ENCODE measurements at regions not wholly inside any gene's neighbourhood (a gene's known extent, or its start where the extent isn't known, plus 50 kb on each side); places are given as distances from the start of the nearest gene placed in this dataset.

- TF ChIP-seq GATA2 (IDR thresholded peaks at IDR 0.05; ENCODE audit: low read depth, low read length) (no peak), GATA3 (IDR thresholded peaks at IDR 0.05; ENCODE audit: low read depth, low read length) (no peak)
Measured at GRCh38 chr6:40295251-40295950, 291.8 kb downstream of the LRFN2 start.

DNA sequence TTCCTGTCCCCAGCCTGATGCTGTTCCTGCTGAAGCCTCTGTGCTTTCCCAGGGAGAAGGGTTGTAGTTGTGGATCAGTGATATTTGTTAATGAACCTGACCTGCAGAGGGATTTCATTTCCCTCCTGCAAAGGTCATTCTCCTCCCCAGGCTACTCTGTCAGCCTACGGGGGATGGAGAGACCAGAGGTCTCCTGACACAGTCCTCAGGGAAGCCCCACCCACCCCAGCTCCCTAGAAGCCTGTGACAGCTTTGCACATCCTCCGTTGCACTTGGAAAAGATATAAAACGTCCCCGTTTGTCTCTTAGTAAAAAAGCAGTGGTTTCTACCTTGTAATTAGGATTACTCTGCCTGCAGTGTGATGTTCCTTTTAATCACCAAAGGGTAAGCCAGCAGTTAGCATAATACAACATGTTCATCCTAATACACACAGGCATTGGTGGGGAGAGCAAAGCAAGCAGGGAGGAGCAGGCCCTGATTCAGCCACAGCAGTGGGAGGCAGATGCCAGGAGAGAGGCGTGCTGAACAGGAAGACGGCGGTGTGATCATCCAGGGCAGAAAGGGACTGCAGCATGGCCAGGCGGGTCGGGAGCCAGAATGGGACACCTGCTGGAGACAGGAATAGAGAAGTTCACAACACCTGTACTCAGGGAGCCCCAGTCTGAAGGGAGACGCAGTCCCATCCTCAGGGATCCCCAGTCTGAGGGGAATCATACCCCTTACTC lies 293.5 kb downstream of the LRFN2 start:
- TF ChIP-seq GATA2 (IDR thresholded peaks at IDR 0.05; ENCODE audit: low read depth, low read length) (no peak), GATA3 (IDR thresholded peaks at IDR 0.05; ENCODE audit: low read depth, low read length) (no peak)

- TF ChIP-seq GATA3 (IDR thresholded peaks at IDR 0.05; ENCODE audit: low read depth, low read length), result no peak
- no peak for TF ChIP-seq GATA2 (IDR thresholded peaks at IDR 0.05; ENCODE audit: low read depth, low read length)
Measured at GRCh38 chr6:40293060-40293459, 294.1 kb downstream of the LRFN2 start.

- no peak for TF ChIP-seq GATA3 (IDR thresholded peaks at IDR 0.05; ENCODE audit: low read depth, low read length)
- TF ChIP-seq GATA2 (IDR thresholded peaks at IDR 0.05; ENCODE audit: low read depth, low read length), result no peak
Measured at GRCh38 chr6:40290816-40291215, 296.3 kb downstream of the LRFN2 start.

DNA sequence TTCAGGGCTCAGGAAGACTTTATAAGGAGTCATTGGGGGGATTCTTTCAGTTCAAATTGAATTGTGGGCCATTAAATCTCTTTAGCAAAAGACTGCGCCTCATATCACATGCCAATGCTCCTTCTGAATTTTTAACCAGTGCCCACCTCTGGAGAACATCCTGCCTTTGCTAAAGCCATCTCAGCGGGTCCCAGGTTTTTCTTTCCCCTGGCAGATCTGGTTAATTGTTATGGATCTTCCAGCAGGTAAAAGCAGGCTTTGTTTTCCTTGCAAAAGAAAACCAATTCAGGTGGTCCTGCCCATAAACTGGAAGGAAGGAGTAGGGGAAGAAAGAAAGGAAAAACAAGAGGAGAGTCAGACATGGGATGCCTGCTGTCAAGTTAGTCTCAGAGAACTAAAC lies 298.2 kb downstream of the LRFN2 start:
- no peak for TF ChIP-seq GATA3 (IDR thresholded peaks at IDR 0.05; ENCODE audit: low read depth, low read length)
- no peak for TF ChIP-seq GATA2 (IDR thresholded peaks at IDR 0.05; ENCODE audit: low read depth, low read length)

DNA sequence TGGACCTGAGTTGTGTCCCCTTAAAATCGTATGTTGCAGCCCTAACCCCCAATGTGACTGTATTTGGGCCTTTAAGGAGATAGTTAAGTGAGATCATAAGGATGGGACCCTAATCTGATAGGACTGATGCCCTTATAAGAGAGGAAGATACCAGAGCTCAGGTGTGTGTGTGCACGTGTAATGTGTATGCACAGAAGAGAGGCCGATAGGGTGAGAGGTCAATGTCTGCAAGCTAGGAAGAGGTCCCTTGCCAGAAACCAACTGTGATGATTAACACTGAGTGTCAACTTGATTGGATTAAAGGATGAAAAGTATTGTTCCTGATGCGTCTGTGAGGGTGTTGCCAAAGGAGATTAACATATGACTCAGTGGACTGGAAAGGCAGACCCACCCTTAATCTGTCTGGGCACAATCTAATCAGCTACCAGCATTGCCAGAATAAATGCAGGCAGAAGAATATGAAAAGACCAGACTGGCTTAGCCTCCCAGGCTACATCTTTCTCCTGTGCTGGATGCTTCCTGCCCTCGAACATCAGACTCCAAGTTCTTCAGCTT lies 299.8 kb downstream of the LRFN2 start:
- no peak for TF ChIP-seq GATA3 (IDR thresholded peaks at IDR 0.05; ENCODE audit: low read depth, low read length)
- TF ChIP-seq GATA2 (IDR thresholded peaks at IDR 0.05; ENCODE audit: low read depth, low read length), result no peak

DNA sequence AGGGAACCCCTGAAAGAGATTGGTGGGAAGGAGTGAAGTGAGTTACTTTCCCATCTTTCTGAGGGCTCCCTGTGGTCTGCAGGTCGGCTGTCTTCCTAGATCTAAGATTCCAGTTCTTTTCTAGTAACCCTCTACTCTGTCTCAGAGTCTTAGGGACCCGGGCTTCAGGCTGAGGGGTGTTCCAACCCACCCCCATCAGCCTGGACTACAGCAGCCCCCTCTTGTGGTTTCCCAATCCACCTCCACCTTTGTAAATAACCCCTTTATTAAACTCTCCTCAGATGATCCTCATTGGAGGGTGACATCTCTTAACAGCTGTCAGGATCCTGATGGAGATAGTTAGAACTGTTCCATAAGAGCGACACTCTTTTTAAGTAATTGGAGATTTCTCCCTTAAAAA lies 300.4 kb downstream of the LRFN2 start:
- no peak for TF ChIP-seq GATA3 (IDR thresholded peaks at IDR 0.05; ENCODE audit: low read depth, low read length)
- no peak for TF ChIP-seq GATA2 (IDR thresholded peaks at IDR 0.05; ENCODE audit: low read depth, low read length)

GRCh38 chr6:40285996-40286395 lies 301.2 kb downstream of the LRFN2 start:
- TF ChIP-seq GATA2 (IDR thresholded peaks at IDR 0.05; ENCODE audit: low read depth, low read length) (no peak), GATA3 (IDR thresholded peaks at IDR 0.05; ENCODE audit: low read depth, low read length) (no peak)

- no peak for TF ChIP-seq GATA2 (IDR thresholded peaks at IDR 0.05; ENCODE audit: low read depth, low read length)
- no peak for TF ChIP-seq GATA3 (IDR thresholded peaks at IDR 0.05; ENCODE audit: low read depth, low read length)
Measured at GRCh38 chr6:40285535-40285934, 301.6 kb downstream of the LRFN2 start.

DNA sequence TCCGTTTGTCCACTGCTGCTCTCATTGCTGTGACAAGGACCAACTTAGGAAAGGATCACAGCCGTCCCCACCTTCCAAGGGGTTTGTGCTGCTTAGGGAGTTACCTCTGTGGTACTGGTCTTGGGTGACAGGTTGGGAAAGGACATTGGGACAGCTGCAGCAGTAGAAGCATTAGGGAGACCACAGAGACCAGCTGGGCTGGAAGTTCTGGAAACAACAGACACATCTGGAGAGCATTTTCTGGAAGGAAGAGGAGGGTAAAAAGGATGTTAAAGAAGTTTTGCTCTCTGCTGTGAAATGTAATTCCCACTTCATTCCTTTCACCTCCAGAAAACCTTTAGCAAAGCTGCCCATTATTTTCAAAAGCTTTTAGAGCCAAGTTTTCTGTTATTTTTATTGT lies 304.2 kb downstream of the LRFN2 start:
- TF ChIP-seq GATA2 (IDR thresholded peaks at IDR 0.05; ENCODE audit: low read depth, low read length) (no peak), GATA3 (IDR thresholded peaks at IDR 0.05; ENCODE audit: low read depth, low read length) (no peak)

GRCh38 chr6:40281402-40281801 lies 305.8 kb downstream of the LRFN2 start:
- no peak for TF ChIP-seq GATA2 (IDR thresholded peaks at IDR 0.05; ENCODE audit: low read depth, low read length)
- no peak for TF ChIP-seq GATA3 (IDR thresholded peaks at IDR 0.05; ENCODE audit: low read depth, low read length)

DNA sequence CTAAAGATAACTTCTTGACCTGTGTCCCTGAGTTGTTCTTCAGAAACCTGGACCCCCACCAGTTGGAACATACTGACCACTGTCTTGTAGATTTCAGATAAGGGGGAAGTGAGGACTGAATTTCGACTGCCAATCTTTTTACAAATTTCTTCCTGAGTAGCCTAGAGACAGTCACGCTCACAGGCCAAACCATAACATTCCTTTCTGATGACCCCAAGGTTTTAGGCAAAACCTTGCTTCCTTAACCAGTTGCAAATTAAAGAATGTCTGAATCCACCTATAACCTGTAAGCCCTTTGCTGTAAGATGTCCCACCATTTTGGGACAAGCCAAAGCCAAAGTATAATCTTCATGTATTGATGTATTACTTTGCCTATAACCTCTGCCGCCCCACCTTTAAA lies 306.9 kb downstream of the LRFN2 start:
- TF ChIP-seq GATA2 (IDR thresholded peaks at IDR 0.05; ENCODE audit: low read depth, low read length), result no peak
- TF ChIP-seq GATA3 (IDR thresholded peaks at IDR 0.05; ENCODE audit: low read depth, low read length), result no peak

DNA sequence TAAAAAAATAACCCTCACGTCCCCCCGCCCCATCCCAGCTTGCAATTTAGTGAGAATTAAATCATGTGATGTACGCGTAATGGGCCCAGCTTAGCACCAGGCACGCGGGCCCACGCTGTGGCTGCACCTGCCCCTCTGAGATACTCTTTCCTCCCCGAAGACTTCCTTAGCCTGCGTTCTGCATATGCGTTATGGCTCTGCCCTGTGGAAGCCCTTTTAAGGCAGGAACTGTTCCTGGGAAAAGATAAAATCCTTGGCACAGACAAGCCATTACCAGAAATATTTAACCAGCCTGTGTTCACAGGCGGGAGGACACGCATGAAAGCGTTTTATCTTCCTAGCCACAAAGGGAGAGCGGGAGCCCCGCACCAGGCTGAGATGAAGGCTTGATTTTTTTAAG lies 311.0 kb downstream of the LRFN2 start:
- TF ChIP-seq GATA3 (IDR thresholded peaks at IDR 0.05; ENCODE audit: low read depth, low read length) (no peak), GATA2 (IDR thresholded peaks at IDR 0.05; ENCODE audit: low read depth, low read length) (peak; percentile 63)

- TF ChIP-seq GATA3 (IDR thresholded peaks at IDR 0.05; ENCODE audit: low read depth, low read length), result no peak
- TF ChIP-seq GATA2 (IDR thresholded peaks at IDR 0.05; ENCODE audit: low read depth, low read length), result no peak
Measured at GRCh38 chr6:40274058-40274457, 313.1 kb downstream of the LRFN2 start.

DNA sequence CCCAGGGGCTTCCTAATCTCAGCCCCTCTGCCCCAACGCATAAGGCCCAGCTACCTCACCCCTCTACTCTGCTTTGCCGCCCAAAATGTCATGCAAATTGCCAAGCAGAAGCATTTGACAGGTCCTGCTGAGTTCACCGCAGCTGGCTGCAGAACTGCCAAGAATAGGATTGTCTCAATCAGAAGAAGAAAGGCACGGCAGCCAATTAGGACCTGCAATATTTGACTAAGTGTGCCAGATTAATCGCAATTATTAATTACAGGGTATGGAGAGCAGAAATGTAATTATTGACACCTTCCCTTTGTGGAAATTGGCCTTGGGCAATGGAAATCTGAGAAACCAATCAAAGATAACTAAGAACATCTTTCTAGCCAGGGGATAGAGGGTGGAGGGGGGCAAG lies 318.6 kb downstream of the LRFN2 start:
- TF ChIP-seq GATA2 (IDR thresholded peaks at IDR 0.05; ENCODE audit: low read depth, low read length), result no peak
- TF ChIP-seq GATA3 (IDR thresholded peaks at IDR 0.05; ENCODE audit: low read depth, low read length), result no peak

Data from SH-SY5Y (cell line).